ENCODE measurements at regions not wholly inside any gene's neighbourhood (a gene's known extent, or its start where the extent isn't known, plus 50 kb on each side); places are given as distances from the start of the nearest gene placed in this dataset.

DNA sequence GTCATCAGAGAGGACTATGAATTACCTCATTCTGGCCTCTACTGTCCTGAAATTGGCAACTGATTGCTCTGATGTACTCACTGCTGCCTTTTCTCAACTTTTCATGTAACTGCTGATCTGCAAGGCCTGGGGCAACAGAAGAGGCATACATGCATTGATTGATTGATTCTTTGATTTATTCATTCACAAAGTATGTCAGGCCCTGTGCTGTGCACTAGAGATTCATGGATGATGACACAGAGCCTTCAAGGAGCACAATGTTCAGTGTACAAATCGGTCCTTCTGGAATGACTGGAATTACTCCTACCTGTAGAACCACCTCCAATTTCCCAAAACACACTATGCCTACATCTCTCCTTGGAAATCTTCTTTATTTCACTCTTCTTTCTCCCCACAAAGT is 111.3 kb downstream of the LRATD1 start:
- TF ChIP-seq CTCF (IDR thresholded peaks at IDR 0.05 in 8 of 11, conservative IDR thresholded peaks at IDR 0.05 in 3 of 11), result no peak
- no peak for TF ChIP-seq POLR2A (IDR thresholded peaks at IDR 0.05)
- TF ChIP-seq POLR2AphosphoS5 (IDR thresholded peaks at IDR 0.05), result no peak
